HG02840 (cell line): ENCODE measurements at regions not wholly inside any gene's neighbourhood (a gene's known extent, or its start where the extent isn't known, plus 50 kb on each side); places are given as distances from the start of the nearest gene placed in this dataset.
"Not testable (repeated sequence)": the region's sequence is repeated elsewhere in the genome, so short reads cannot be mapped to it uniquely, and the experiment has no call there.

Source experiments
- ATAC-seq: cut with Tn5 transposase; IDR thresholded peaks from one replicate; pipeline ENCODE4 v1.9.1; 2021; ENCODE audit warnings: mild to moderate bottlenecking, moderate library complexity, moderate number of reproducible peaks; ENCODE audit not compliant: unreplicated experiment, low FRiP score

- ATAC-seq = no peak
Observed at GRCh38 chr6:147666255-147666654, 157.8 kb downstream of the SAMD5 start.

- ATAC-seq = no peak
Observed at GRCh38 chr6:147667082-147667481, 158.6 kb downstream of the SAMD5 start.

- ATAC-seq = no peak
Observed at GRCh38 chr6:147674099-147674498, 165.6 kb downstream of the SAMD5 start.

GRCh38 chr6:147674794-147675193 lies 166.3 kb downstream of the SAMD5 start:
- no peak for ATAC-seq

- ATAC-seq = no peak
Observed at GRCh38 chr6:147675281-147675680, 166.8 kb downstream of the SAMD5 start.

GRCh38 chr6:147676495-147677199 lies 168.2 kb downstream of the SAMD5 start:
- no peak for ATAC-seq

GRCh38 chr6:147677647-147678046 lies 169.2 kb downstream of the SAMD5 start:
- ATAC-seq = no peak

- ATAC-seq = no peak
Observed at GRCh38 chr6:147678253-147678652, 169.8 kb downstream of the SAMD5 start.

- ATAC-seq = no peak
Observed at GRCh38 chr6:147684906-147685305, 176.4 kb downstream of the SAMD5 start.

GRCh38 chr6:147689398-147689797 lies 180.9 kb downstream of the SAMD5 start:
- no peak for ATAC-seq

GRCh38 chr6:147691446-147691845 lies 183.0 kb downstream of the SAMD5 start:
- no peak for ATAC-seq

GRCh38 chr6:147693181-147693580 lies 184.7 kb downstream of the SAMD5 start:
- no peak for ATAC-seq

- not testable (repeated sequence) for ATAC-seq
Observed at GRCh38 chr6:147694556-147694955, 186.1 kb downstream of the SAMD5 start.

- ATAC-seq = no peak
Observed at GRCh38 chr6:147695819-147696218, 187.3 kb downstream of the SAMD5 start.

GRCh38 chr6:147699140-147699539 lies 190.7 kb downstream of the SAMD5 start:
- no peak for ATAC-seq

- no peak for ATAC-seq
Observed at GRCh38 chr6:147699637-147700036, 191.1 kb downstream of the SAMD5 start.

- no peak for ATAC-seq
Observed at GRCh38 chr6:147700436-147701209, 192.1 kb downstream of the SAMD5 start.

- ATAC-seq = no peak
Observed at GRCh38 chr6:147704691-147705090, 196.2 kb downstream of the SAMD5 start.

GRCh38 chr6:147707524-147707923 lies 199.0 kb downstream of the SAMD5 start:
- no peak for ATAC-seq

- ATAC-seq = no peak
Observed at GRCh38 chr6:147708170-147708569, 199.7 kb downstream of the SAMD5 start.

- ATAC-seq = no peak
Observed at GRCh38 chr6:147709396-147710272, 201.1 kb downstream of the SAMD5 start.
